ENCODE measurements at regions not wholly inside any gene's neighbourhood (a gene's known extent, or its start where the extent isn't known, plus 50 kb on each side); places are given as distances from the start of the nearest gene placed in this dataset.

GRCh38 chr2:111627256-111627655 is 256.7 kb downstream of the ANAPC1 start:
- Histone ChIP-seq H3K36me3 (no peaks in the 10 kb centered on the region), H3K27ac (no peak overlapping the region), H3K4me1 (peaks cover 9% of the 10 kb centered on the region), H3K4me3 (no peak overlapping the region), H3K9me3 (no peaks in the 10 kb centered on the region), H3K27me3 (no peaks in the 10 kb centered on the region)
- ATAC-seq (no peak), DNase-seq (no peak)
- TF ChIP-seq CTCF (IDR thresholded peaks at IDR 0.05): no peak
- intact Hi-C loops (cut with DNase I): no loop called here

DNA sequence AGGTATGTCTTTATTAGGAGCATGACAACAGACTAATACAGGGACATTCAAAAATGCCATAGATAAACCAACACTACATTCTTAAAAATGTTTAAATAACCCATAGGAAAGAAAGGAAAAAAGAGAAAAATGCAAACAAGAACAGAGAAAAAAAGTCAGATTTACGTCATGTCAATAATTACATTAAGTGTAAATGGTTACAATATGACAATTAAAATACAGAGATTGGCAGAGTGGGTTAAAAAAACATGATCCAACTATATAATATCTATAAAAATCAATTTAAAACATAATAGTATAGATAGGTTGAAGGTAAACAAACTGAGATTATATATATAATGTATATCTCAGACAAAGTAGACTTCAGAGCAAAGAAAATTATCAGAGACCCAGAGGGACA is 255.8 kb downstream of the ANAPC1 start:
- no peak for TF ChIP-seq CTCF (IDR thresholded peaks at IDR 0.05)
- Histone ChIP-seq H3K27ac (no peak overlapping the region), H3K9me3 (no peaks in the 10 kb centered on the region), H3K4me3 (no peak overlapping the region), H3K4me1 (peaks cover 9% of the 10 kb centered on the region), H3K27me3 (no peaks in the 10 kb centered on the region), H3K36me3 (no peaks in the 10 kb centered on the region)
- intact Hi-C loops (cut with DNase I): no loop called here
- DNase-seq: no peak
- no peak for ATAC-seq

- Histone ChIP-seq H3K4me1 (peaks cover 9% of the 10 kb centered on the region), H3K9me3 (no peaks in the 10 kb centered on the region), H3K36me3 (no peaks in the 10 kb centered on the region), H3K4me3 (no peak overlapping the region), H3K27ac (no peak overlapping the region), H3K27me3 (no peaks in the 10 kb centered on the region)
- ATAC-seq: no peak
- intact Hi-C loops (cut with DNase I): no loop called here
- no peak for DNase-seq
- no peak for TF ChIP-seq CTCF (IDR thresholded peaks at IDR 0.05)
Measured at GRCh38 chr2:111629983-111630382, 254.0 kb downstream of the ANAPC1 start.

- TF ChIP-seq CTCF (IDR thresholded peaks at IDR 0.05): no peak
- ATAC-seq (peak; percentile 50), DNase-seq (no peak)
- Histone ChIP-seq H3K36me3 (no peaks in the 10 kb centered on the region), H3K4me1 (no peaks in the 10 kb centered on the region), H3K9me3 (no peaks in the 10 kb centered on the region), H3K27me3 (no peaks in the 10 kb centered on the region), H3K4me3 (no peak overlapping the region), H3K27ac (no peak overlapping the region)
- intact Hi-C loops (cut with DNase I): no loop called here
Measured at GRCh38 chr2:111632661-111633060, 251.3 kb downstream of the ANAPC1 start.

GRCh38 chr2:111633189-111633588 is 250.8 kb downstream of the ANAPC1 start:
- Histone ChIP-seq H3K27ac (no peak overlapping the region), H3K9me3 (no peaks in the 10 kb centered on the region), H3K27me3 (no peaks in the 10 kb centered on the region), H3K4me3 (no peak overlapping the region), H3K4me1 (no peaks in the 10 kb centered on the region), H3K36me3 (no peaks in the 10 kb centered on the region)
- TF ChIP-seq CTCF (IDR thresholded peaks at IDR 0.05): no peak
- DNase-seq (no peak), ATAC-seq (no peak)
- intact Hi-C loops (cut with DNase I): no loop called here

- no peak overlapping the region for H3K27ac ChIP-seq
- no peaks in the 10 kb centered on the region for H3K27me3 ChIP-seq
- no peaks in the 10 kb centered on the region for H3K36me3 ChIP-seq
- TF ChIP-seq CTCF (IDR thresholded peaks at IDR 0.05): no peak
- intact Hi-C loops (cut with DNase I): no loop called here
- H3K4me1 ChIP-seq: no peaks in the 10 kb centered on the region
- DNase-seq (no peak), ATAC-seq (no peak)
- no peaks in the 10 kb centered on the region for H3K9me3 ChIP-seq
- no peak overlapping the region for H3K4me3 ChIP-seq
Measured at GRCh38 chr2:111633643-111634042, 250.3 kb downstream of the ANAPC1 start.

Data from upper lobe of right lung (tissue), 1 donor.